GM12892 (cell line): ENCODE measurements at regions not wholly inside any gene's neighbourhood (a gene's known extent, or its start where the extent isn't known, plus 50 kb on each side); places are given as distances from the start of the nearest gene placed in this dataset.

Experiments
- POLR2A ChIP-seq: IDR thresholded peaks from 2 replicates; pipeline ENCODE4 v1.6.1; 2011; ENCODE audit warnings: low read depth, low read length, control low read depth
- POLR2AphosphoS5 ChIP-seq: IDR thresholded peaks from 2 replicates; pipeline ENCODE4 v1.6.1; 2011; ENCODE audit warnings: low read depth, low read length, control low read depth
- TAF1 ChIP-seq: IDR thresholded peaks from 2 replicates; pipeline ENCODE4 v1.6.1; 2011; ENCODE audit warnings: low read depth, mild to moderate bottlenecking, control low read depth, low read length, borderline replicate concordance

GRCh38 chr14:28966416-28967233 lies 200.0 kb downstream of the FOXG1 start:
- TF ChIP-seq POLR2AphosphoS5 (no peak), POLR2A (no peak), TAF1 (no peak)
